Right atrium auricular region (tissue), 2 donors: ENCODE measurements at regions not wholly inside any gene's neighbourhood (a gene's known extent, or its start where the extent isn't known, plus 50 kb on each side); places are given as distances from the start of the nearest gene placed in this dataset.
"Not testable (repeated sequence)": the region's sequence is repeated elsewhere in the genome, so short reads cannot be mapped to it uniquely, and the experiment has no call there.

Experiments used
- DNase-seq: peaks from one replicate; pipeline ENCODE4 v3.0.0-alpha.2; 2019; ENCODE audit warnings: low spot score
- H3K27ac ChIP-seq, 2 donors: fragments of 200-600 bp; sonication (generic); 1 replicate in 1 of 2; 2 replicates in 1 of 2; pipeline ENCODE4 v1.5.1; 2016 to 2019
- H3K27me3 ChIP-seq, 2 donors: fragments of 200-600 bp; sonication (generic); one replicate each; pipeline versions ENCODE4 v1.5.1 to v1.6.0; 2017 to 2019
- H3K36me3 ChIP-seq: fragments of 200-600 bp; sonication (generic); one replicate; pipeline ENCODE4 v1.5.1; 2016
- H3K4me1 ChIP-seq, 2 donors: fragments of 200-600 bp; sonication (generic); one replicate each; pipeline versions ENCODE4 v1.5.1 to v1.6.0; 2017 to 2019
- H3K4me3 ChIP-seq, 2 donors: fragments of 200-600 bp; sonication (generic); 1 replicate in 1 of 2; 2 replicates in 1 of 2; pipeline ENCODE4 v1.5.1; 2017 to 2019; ENCODE audit warnings: mild to moderate bottlenecking in 1 of 2, moderate library complexity in 1 of 2
- H3K9me3 ChIP-seq, 2 donors: fragments of 200-600 bp; sonication (generic); one replicate each; pipeline ENCODE4 v1.5.1; 2019
- TF ChIP-seq, protein P1 (sequence below), 2 donors: fragments of 200-600 bp; sonication (generic); IDR thresholded peaks; one replicate each; pipeline ENCODE4 v1.5.1; 2019; ENCODE audit warnings: antibody characterized with exemption in 2 of 2

DNA sequence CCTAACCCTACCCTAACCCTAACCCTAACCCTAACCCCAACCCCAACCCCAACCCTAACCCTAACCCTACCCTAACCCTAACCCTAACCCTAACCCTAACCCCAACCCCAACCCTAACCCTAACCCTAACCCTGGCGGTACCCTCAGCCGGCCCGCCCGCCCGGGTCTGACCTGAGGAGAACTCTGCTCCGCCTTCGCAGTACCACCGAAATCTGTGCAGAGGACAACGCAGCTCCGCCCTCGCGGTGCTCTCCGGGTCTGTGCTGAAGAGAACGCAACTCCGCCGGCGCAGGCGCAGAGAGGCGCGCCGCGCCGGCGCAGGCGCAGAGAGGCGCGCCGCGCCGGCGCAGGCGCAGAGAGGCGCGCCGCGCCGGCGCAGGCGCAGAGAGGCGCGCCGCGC is 56.1 kb upstream of the IQSEC3 start:
- not testable (repeated sequence) for DNase-seq, H3K4me1 ChIP-seq, H3K36me3 ChIP-seq

GRCh38 chr12:10879-11812 is 55.4 kb upstream of the IQSEC3 start:
- TF ChIP-seq, protein P1, sequence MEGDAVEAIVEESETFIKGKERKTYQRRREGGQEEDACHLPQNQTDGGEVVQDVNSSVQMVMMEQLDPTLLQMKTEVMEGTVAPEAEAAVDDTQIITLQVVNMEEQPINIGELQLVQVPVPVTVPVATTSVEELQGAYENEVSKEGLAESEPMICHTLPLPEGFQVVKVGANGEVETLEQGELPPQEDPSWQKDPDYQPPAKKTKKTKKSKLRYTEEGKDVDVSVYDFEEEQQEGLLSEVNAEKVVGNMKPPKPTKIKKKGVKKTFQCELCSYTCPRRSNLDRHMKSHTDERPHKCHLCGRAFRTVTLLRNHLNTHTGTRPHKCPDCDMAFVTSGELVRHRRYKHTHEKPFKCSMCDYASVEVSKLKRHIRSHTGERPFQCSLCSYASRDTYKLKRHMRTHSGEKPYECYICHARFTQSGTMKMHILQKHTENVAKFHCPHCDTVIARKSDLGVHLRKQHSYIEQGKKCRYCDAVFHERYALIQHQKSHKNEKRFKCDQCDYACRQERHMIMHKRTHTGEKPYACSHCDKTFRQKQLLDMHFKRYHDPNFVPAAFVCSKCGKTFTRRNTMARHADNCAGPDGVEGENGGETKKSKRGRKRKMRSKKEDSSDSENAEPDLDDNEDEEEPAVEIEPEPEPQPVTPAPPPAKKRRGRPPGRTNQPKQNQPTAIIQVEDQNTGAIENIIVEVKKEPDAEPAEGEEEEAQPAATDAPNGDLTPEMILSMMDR (IDR thresholded peaks at IDR 0.05): peak in 1 of 2 donors; percentile 24
- DNase-seq: not testable (repeated sequence)

More for the DNA sequence above, 56.1 kb upstream of the IQSEC3 start:
- H3K27me3 ChIP-seq, H3K4me3 ChIP-seq, H3K9me3 ChIP-seq, H3K27ac ChIP-seq: not testable (repeated sequence)

DNA sequence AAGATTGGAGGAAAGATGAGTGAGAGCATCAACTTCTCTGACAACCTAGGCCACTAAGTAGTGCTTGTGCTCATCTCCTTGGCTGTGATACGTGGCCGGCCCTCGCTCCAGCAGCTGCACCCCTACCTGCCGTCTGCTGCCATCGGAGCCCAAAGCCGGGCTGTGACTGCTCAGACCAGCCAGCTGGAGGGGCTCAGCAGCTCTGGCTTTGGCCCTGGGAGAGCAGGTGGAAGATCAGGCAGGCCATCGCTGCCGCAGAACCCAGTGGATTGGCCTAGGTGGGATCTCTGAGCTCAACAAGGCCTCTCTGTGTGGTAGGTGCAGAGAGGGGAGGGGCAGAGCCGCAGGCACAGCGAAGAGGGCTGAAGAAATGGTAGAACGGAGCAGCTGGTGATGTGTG is 54.3 kb upstream of the IQSEC3 start:
- not testable (repeated sequence) for DNase-seq, H3K9me3 ChIP-seq, H3K27me3 ChIP-seq, H3K4me3 ChIP-seq, H3K36me3 ChIP-seq, H3K4me1 ChIP-seq, H3K27ac ChIP-seq

More at GRCh38 chr12:10879-11812, 55.4 kb upstream of the IQSEC3 start:
- H3K36me3 ChIP-seq, H3K9me3 ChIP-seq, H3K27ac ChIP-seq, H3K27me3 ChIP-seq, H3K4me1 ChIP-seq, H3K4me3 ChIP-seq: not testable (repeated sequence)

GRCh38 chr12:12725-13640 is 53.6 kb upstream of the IQSEC3 start:
- not testable (repeated sequence) for H3K36me3 ChIP-seq, H3K9me3 ChIP-seq, H3K4me3 ChIP-seq, DNase-seq, H3K27me3 ChIP-seq, H3K27ac ChIP-seq, H3K4me1 ChIP-seq

GRCh38 chr12:13841-14240 is 52.7 kb upstream of the IQSEC3 start:
- H3K4me3 ChIP-seq, H3K36me3 ChIP-seq, H3K27me3 ChIP-seq, H3K9me3 ChIP-seq, DNase-seq, H3K4me1 ChIP-seq, H3K27ac ChIP-seq: not testable (repeated sequence)

DNA sequence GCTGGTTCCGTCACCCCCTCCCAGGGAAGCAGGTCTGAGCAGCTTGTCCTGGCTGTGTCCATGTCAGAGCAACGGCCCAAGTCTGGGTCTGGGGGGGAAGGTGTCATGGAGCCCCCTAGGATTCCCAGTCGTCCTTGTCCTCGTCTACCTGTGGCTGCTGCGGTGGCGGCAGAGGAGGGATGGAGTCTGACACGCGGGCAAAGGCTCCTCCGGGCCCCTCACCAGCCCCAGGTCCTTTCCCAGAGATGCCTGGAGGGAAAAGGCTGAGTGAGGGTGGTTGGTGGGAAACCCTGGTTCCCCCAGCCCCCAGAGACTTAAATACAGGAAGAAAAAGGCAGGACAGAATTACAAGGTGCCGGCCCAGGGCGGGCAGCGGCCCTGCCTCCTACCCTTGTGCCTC is 51.9 kb upstream of the IQSEC3 start:
- not testable (repeated sequence) for H3K4me3 ChIP-seq, H3K4me1 ChIP-seq, H3K9me3 ChIP-seq, H3K27me3 ChIP-seq, H3K36me3 ChIP-seq, DNase-seq, H3K27ac ChIP-seq

GRCh38 chr12:15381-15780 is 51.2 kb upstream of the IQSEC3 start:
- not testable (repeated sequence) for DNase-seq, H3K36me3 ChIP-seq, H3K27me3 ChIP-seq, H3K4me3 ChIP-seq, H3K4me1 ChIP-seq, H3K27ac ChIP-seq, H3K9me3 ChIP-seq

GRCh38 chr12:16019-16418 is 50.5 kb upstream of the IQSEC3 start:
- H3K27me3 ChIP-seq, H3K4me3 ChIP-seq, DNase-seq, H3K27ac ChIP-seq, H3K4me1 ChIP-seq, H3K9me3 ChIP-seq: not testable (repeated sequence)
- H3K36me3 ChIP-seq: peaks cover 10% of the 10 kb centered on the region

GRCh38 chr12:16541-16940 is 50.0 kb upstream of the IQSEC3 start:
- not testable (repeated sequence) for H3K4me3 ChIP-seq, H3K27ac ChIP-seq, H3K27me3 ChIP-seq, H3K9me3 ChIP-seq, DNase-seq, H3K4me1 ChIP-seq
- peaks cover 16% of the 10 kb centered on the region for H3K36me3 ChIP-seq
